ENCODE measurements at regions not wholly inside any gene's neighbourhood (a gene's known extent, or its start where the extent isn't known, plus 50 kb on each side); places are given as distances from the start of the nearest gene placed in this dataset.

DNA sequence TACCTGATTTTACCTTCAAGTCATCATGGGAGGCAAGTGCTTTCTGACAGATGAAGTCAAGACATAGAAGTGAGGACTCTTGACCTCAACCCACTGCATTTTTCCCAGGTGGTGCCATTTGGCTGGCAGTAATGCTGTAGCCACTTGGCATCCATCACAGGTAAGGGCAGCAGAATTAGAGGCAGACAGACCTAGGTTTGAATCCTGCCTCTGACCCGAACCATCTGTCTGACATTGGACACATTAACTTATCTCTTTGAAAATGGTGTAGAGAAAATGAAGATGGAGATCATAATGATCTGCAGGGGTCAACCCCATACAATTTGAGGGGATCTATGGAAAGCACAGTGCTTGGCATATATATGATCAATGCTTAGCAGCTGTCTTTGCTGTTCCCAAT lies 505.5 kb downstream of the NPIPA7 start:
- POLR2A ChIA-PET, result no interaction called here
- no peaks in the 10 kb centered on the region for H3K36me3 Mint-ChIP-seq (ENCODE audit: low read depth)
- H3K27ac Mint-ChIP-seq, result no peak overlapping the region
- TF ChIP-seq CTCF (IDR thresholded peaks at IDR 0.05), result no peak
- ATAC-seq (no peak), DNase-seq (no peak)
- H3K9me3 Mint-ChIP-seq, result no peaks in the 10 kb centered on the region
- no peaks in the 10 kb centered on the region for H3K4me1 Mint-ChIP-seq (ENCODE audit: low read depth)
- no peak overlapping the region for H3K4me3 Mint-ChIP-seq
- CTCF ChIA-PET, result interaction anchor here (0.7 kb wide), 1 partner anchor 39 kb away, joined by 3 read pairs; no protein-coding TSS in a partner anchor
- intact Hi-C loops (cut with micrococcal nuclease), result no loop called here
- no peaks in the 10 kb centered on the region for H3K27me3 Mint-ChIP-seq

- H3K4me3 Mint-ChIP-seq, result no peak overlapping the region
- no peaks in the 10 kb centered on the region for H3K4me1 Mint-ChIP-seq (ENCODE audit: low read depth)
- no peaks in the 10 kb centered on the region for H3K36me3 Mint-ChIP-seq (ENCODE audit: low read depth)
- intact Hi-C loops (cut with micrococcal nuclease), result no loop called here
- no peaks in the 10 kb centered on the region for H3K27me3 Mint-ChIP-seq
- ChIA-PET CTCF (no interaction called here), POLR2A (no interaction called here)
- TF ChIP-seq CTCF (IDR thresholded peaks at IDR 0.05), result no peak
- no peaks in the 10 kb centered on the region for H3K9me3 Mint-ChIP-seq
- DNase-seq (no peak), ATAC-seq (no peak)
- H3K27ac Mint-ChIP-seq, result no peak overlapping the region
Measured at GRCh38 chr16:16887193-16887592, 508.3 kb downstream of the NPIPA7 start.

GRCh38 chr16:16890964-16891363 lies 512.0 kb downstream of the NPIPA7 start:
- H3K4me1 Mint-ChIP-seq (ENCODE audit: low read depth), result no peaks in the 10 kb centered on the region
- H3K27ac Mint-ChIP-seq, result no peak overlapping the region
- no peaks in the 10 kb centered on the region for H3K27me3 Mint-ChIP-seq
- TF ChIP-seq CTCF (IDR thresholded peaks at IDR 0.05), result no peak
- intact Hi-C loops (cut with micrococcal nuclease), result no loop called here
- CTCF ChIA-PET, result no interaction called here
- DNase-seq, result no peak
- POLR2A ChIA-PET, result no interaction called here
- ATAC-seq, result no peak
- H3K4me3 Mint-ChIP-seq, result no peak overlapping the region
- no peaks in the 10 kb centered on the region for H3K9me3 Mint-ChIP-seq
- no peaks in the 10 kb centered on the region for H3K36me3 Mint-ChIP-seq (ENCODE audit: low read depth)

- ChIA-PET CTCF (no interaction called here), POLR2A (no interaction called here)
- no peaks in the 10 kb centered on the region for H3K27me3 Mint-ChIP-seq
- intact Hi-C loops (cut with micrococcal nuclease), result no loop called here
- H3K4me3 Mint-ChIP-seq, result no peak overlapping the region
- no peaks in the 10 kb centered on the region for H3K4me1 Mint-ChIP-seq (ENCODE audit: low read depth)
- no peaks in the 10 kb centered on the region for H3K36me3 Mint-ChIP-seq (ENCODE audit: low read depth)
- DNase-seq (no peak), ATAC-seq (no peak)
- no peak overlapping the region for H3K27ac Mint-ChIP-seq
- peaks cover 9% of the 10 kb centered on the region for H3K9me3 Mint-ChIP-seq
- TF ChIP-seq CTCF (IDR thresholded peaks at IDR 0.05), result no peak
Measured at GRCh38 chr16:16904601-16905000, 525.7 kb downstream of the NPIPA7 start.

- H3K27ac Mint-ChIP-seq, result no peak overlapping the region
- TF ChIP-seq CTCF (IDR thresholded peaks at IDR 0.05), result no peak
- intact Hi-C loops (cut with micrococcal nuclease), result no loop called here
- DNase-seq, result no peak
- ChIA-PET CTCF (no interaction called here), POLR2A (no interaction called here)
- H3K36me3 Mint-ChIP-seq (ENCODE audit: low read depth), result no peaks in the 10 kb centered on the region
- H3K4me1 Mint-ChIP-seq (ENCODE audit: low read depth), result no peaks in the 10 kb centered on the region
- H3K27me3 Mint-ChIP-seq, result no peaks in the 10 kb centered on the region
- no peak overlapping the region for H3K4me3 Mint-ChIP-seq
- peaks cover 3% of the 10 kb centered on the region for H3K9me3 Mint-ChIP-seq
- no peak for ATAC-seq
Measured at GRCh38 chr16:16905850-16906249, 526.9 kb downstream of the NPIPA7 start.
